ENCODE measurements at regions not wholly inside any gene's neighbourhood (a gene's known extent, or its start where the extent isn't known, plus 50 kb on each side); places are given as distances from the start of the nearest gene placed in this dataset.
"Not testable (repeated sequence)": the region's sequence is repeated elsewhere in the genome, so short reads cannot be mapped to it uniquely, and the experiment has no call there.

GRCh38 chr1:14429577-14429976, 168.9 kb upstream of the KAZN start:
- Mint-ChIP-seq H3K4me1 (ENCODE audit: unreplicated experiment) (no peaks in the 10 kb centered on the region), H3K27ac (no peak overlapping the region), H3K27me3 (peaks cover 9% of the 10 kb centered on the region), H3K4me3 (no peak overlapping the region), H3K9me3 (no peaks in the 10 kb centered on the region), H3K36me3 (no peaks in the 10 kb centered on the region)
- TF ChIP-seq CTCF (conservative IDR thresholded peaks at IDR 0.05), result no peak
- no peak for DNase-seq (ENCODE audit: extremely low spot score, unreplicated experiment)

GRCh38 chr1:14432728-14433127, 165.8 kb upstream of the KAZN start:
- not testable (repeated sequence) for H3K4me1 Mint-ChIP-seq (ENCODE audit: unreplicated experiment); H3K36me3 Mint-ChIP-seq; H3K9me3 Mint-ChIP-seq; DNase-seq (ENCODE audit: extremely low spot score, unreplicated experiment); H3K4me3 Mint-ChIP-seq; H3K27me3 Mint-ChIP-seq; H3K27ac Mint-ChIP-seq

GRCh38 chr1:14435368-14436023, 163.0 kb upstream of the KAZN start:
- H3K27me3 Mint-ChIP-seq, result peaks cover 7% of the 10 kb centered on the region
- peak; percentile 49 for TF ChIP-seq CTCF (conservative IDR thresholded peaks at IDR 0.05)

GRCh38 chr1:14437417-14437918, 161.0 kb upstream of the KAZN start:
- DNase-seq (ENCODE audit: extremely low spot score, unreplicated experiment), result no peak
- Mint-ChIP-seq H3K27ac (no peak overlapping the region), H3K4me1 (ENCODE audit: unreplicated experiment) (no peaks in the 10 kb centered on the region), H3K4me3 (no peak overlapping the region), H3K27me3 (peaks cover 7% of the 10 kb centered on the region), H3K9me3 (no peaks in the 10 kb centered on the region), H3K36me3 (no peaks in the 10 kb centered on the region)
- TF ChIP-seq CTCF (conservative IDR thresholded peaks at IDR 0.05), result no peak

More at GRCh38 chr1:14435368-14436023, 163.0 kb upstream of the KAZN start:
- Mint-ChIP-seq H3K36me3 (no peaks in the 10 kb centered on the region), H3K4me1 (ENCODE audit: unreplicated experiment) (no peaks in the 10 kb centered on the region), H3K27ac (no peak overlapping the region), H3K4me3 (no peak overlapping the region), H3K9me3 (no peaks in the 10 kb centered on the region)
- DNase-seq (ENCODE audit: extremely low spot score, unreplicated experiment), result no peak

GRCh38 chr1:14438127-14438769, 160.2 kb upstream of the KAZN start:
- Mint-ChIP-seq H3K4me1 (ENCODE audit: unreplicated experiment) (peaks cover 4% of the 10 kb centered on the region), H3K27ac (no peak overlapping the region), H3K4me3 (no peak overlapping the region), H3K9me3 (no peaks in the 10 kb centered on the region), H3K36me3 (no peaks in the 10 kb centered on the region), H3K27me3 (peaks cover 4% of the 10 kb centered on the region)
- TF ChIP-seq CTCF (conservative IDR thresholded peaks at IDR 0.05), result no peak
- no peak for DNase-seq (ENCODE audit: extremely low spot score, unreplicated experiment)

GRCh38 chr1:14439015-14439414, 159.5 kb upstream of the KAZN start:
- TF ChIP-seq CTCF (conservative IDR thresholded peaks at IDR 0.05), result no peak
- peaks cover 3% of the 10 kb centered on the region for H3K9me3 Mint-ChIP-seq
- no peak overlapping the region for H3K27ac Mint-ChIP-seq
- H3K4me1 Mint-ChIP-seq (ENCODE audit: unreplicated experiment), result peaks cover 11% of the 10 kb centered on the region
- no peak for DNase-seq (ENCODE audit: extremely low spot score, unreplicated experiment)
- no peak overlapping the region for H3K4me3 Mint-ChIP-seq
- peaks cover 4% of the 10 kb centered on the region for H3K27me3 Mint-ChIP-seq
- no peaks in the 10 kb centered on the region for H3K36me3 Mint-ChIP-seq

Data from type B pancreatic cell (in vitro differentiated cells).